WTC11 (cell line): ENCODE measurements at regions not wholly inside any gene's neighbourhood (a gene's known extent, or its start where the extent isn't known, plus 50 kb on each side); places are given as distances from the start of the nearest gene placed in this dataset.

Experiments used
- CTCF ChIP-seq: fragments of 200-600 bp; IDR thresholded peaks from 2 replicates; pipeline ENCODE4 v1.8.0; 2022; ENCODE audit warnings: antibody characterized with exemption
- ESRRA ChIP-seq: sonication (generic); formaldehyde crosslinking; IDR thresholded peaks from 2 replicates; pipeline ENCODE4 v1.8.1; 2022; ENCODE audit warnings: mild to moderate bottlenecking, missing genetic modification reagents, borderline replicate concordance
- FOXJ3 ChIP-seq: sonication (generic); formaldehyde crosslinking; IDR thresholded peaks from 2 replicates; pipeline ENCODE4 v1.9.0; 2021; ENCODE audit warnings: missing genetic modification reagents, mild to moderate bottlenecking, borderline replicate concordance
- FOXP4 ChIP-seq: sonication (generic); formaldehyde crosslinking; IDR thresholded peaks from 2 replicates; pipeline ENCODE4 v1.8.0; 2022; ENCODE audit warnings: mild to moderate bottlenecking, missing genetic modification reagents
- KAT7 ChIP-seq: sonication (generic); formaldehyde crosslinking; IDR thresholded peaks from 2 replicates; pipeline ENCODE4 v1.8.1; 2023; ENCODE audit warnings: missing genetic modification reagents, mild to moderate bottlenecking, borderline replicate concordance
- PREB ChIP-seq: sonication (generic); formaldehyde crosslinking; IDR thresholded peaks from 2 replicates; pipeline ENCODE4 v1.8.1; 2022; ENCODE audit warnings: mild to moderate bottlenecking, missing genetic modification reagents, moderate library complexity, borderline replicate concordance
- SP1 ChIP-seq: sonication (generic); formaldehyde crosslinking; conservative IDR thresholded peaks from 2 replicates; pipeline ENCODE4 v1.8.1; 2022; ENCODE audit warnings: missing genetic modification reagents
- TCF7 ChIP-seq: sonication (generic); formaldehyde crosslinking; IDR thresholded peaks from 2 replicates; pipeline ENCODE4 v1.8.0; 2022; ENCODE audit warnings: mild to moderate bottlenecking, low read depth, missing genetic modification reagents, moderate library complexity
- USF2 ChIP-seq: sonication (generic); formaldehyde crosslinking; IDR thresholded peaks from 2 replicates; pipeline ENCODE4 v1.8.1; 2023; ENCODE audit warnings: mild to moderate bottlenecking, missing genetic modification reagents, moderate library complexity
- ZNF121 ChIP-seq: sonication (generic); formaldehyde crosslinking; IDR thresholded peaks from 2 replicates; pipeline ENCODE4 v1.8.0; 2023; ENCODE audit warnings: missing genetic modification reagents
- TF ChIP-seq, protein P1 (sequence below): sonication (generic); formaldehyde crosslinking; IDR thresholded peaks from 2 replicates; pipeline ENCODE4 v1.8.0; 2023; ENCODE audit warnings: mild to moderate bottlenecking, missing genetic modification reagents
- TF ChIP-seq, protein P2 (sequence below): sonication (generic); formaldehyde crosslinking; conservative IDR thresholded peaks from 2 replicates; pipeline ENCODE4 v1.8.1; 2022; ENCODE audit warnings: mild to moderate bottlenecking, missing genetic modification reagents

GRCh38 chr11:70859180-70859579, 393.2 kb downstream of the SHANK2 start:
- no peak for TF ChIP-seq CTCF
- no peak for TF ChIP-seq ESRRA (CRISPR knock-in tag)
- no peak for TF ChIP-seq FOXP4
- TF ChIP-seq PREB (CRISPR knock-in tag), result no peak
- no peak for TF ChIP-seq KAT7 (CRISPR knock-in tag)
- no peak for TF ChIP-seq USF2 (CRISPR knock-in tag)
- TF ChIP-seq, protein P1, sequence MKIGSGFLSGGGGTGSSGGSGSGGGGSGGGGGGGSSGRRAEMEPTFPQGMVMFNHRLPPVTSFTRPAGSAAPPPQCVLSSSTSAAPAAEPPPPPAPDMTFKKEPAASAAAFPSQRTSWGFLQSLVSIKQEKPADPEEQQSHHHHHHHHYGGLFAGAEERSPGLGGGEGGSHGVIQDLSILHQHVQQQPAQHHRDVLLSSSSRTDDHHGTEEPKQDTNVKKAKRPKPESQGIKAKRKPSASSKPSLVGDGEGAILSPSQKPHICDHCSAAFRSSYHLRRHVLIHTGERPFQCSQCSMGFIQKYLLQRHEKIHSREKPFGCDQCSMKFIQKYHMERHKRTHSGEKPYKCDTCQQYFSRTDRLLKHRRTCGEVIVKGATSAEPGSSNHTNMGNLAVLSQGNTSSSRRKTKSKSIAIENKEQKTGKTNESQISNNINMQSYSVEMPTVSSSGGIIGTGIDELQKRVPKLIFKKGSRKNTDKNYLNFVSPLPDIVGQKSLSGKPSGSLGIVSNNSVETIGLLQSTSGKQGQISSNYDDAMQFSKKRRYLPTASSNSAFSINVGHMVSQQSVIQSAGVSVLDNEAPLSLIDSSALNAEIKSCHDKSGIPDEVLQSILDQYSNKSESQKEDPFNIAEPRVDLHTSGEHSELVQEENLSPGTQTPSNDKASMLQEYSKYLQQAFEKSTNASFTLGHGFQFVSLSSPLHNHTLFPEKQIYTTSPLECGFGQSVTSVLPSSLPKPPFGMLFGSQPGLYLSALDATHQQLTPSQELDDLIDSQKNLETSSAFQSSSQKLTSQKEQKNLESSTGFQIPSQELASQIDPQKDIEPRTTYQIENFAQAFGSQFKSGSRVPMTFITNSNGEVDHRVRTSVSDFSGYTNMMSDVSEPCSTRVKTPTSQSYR (CRISPR knock-in tag), result no peak
- no peak for TF ChIP-seq FOXJ3 (CRISPR knock-in tag)
- TF ChIP-seq SP1 (CRISPR knock-in tag), result no peak
- TF ChIP-seq, protein P2, sequence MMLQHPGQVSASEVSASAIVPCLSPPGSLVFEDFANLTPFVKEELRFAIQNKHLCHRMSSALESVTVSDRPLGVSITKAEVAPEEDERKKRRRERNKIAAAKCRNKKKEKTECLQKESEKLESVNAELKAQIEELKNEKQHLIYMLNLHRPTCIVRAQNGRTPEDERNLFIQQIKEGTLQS (CRISPR knock-in tag), result no peak
- no peak for TF ChIP-seq TCF7 (CRISPR knock-in tag)
- TF ChIP-seq ZNF121, result no peak
